ENCODE measurements at regions not wholly inside any gene's neighbourhood (a gene's known extent, or its start where the extent isn't known, plus 50 kb on each side); places are given as distances from the start of the nearest gene placed in this dataset. TPM values are rescaled to one million over a fixed set of nuclear protein-coding genes. Genes with fewer than 3 reads are reported as not detected.

GRCh38 chr1:232105561-232105960 lies 479.0 kb downstream of the DISC1 start:
- no peaks in the 10 kb centered on the region for H3K27me3 ChIP-seq
- no peak for DNase-seq
- no peaks in the 10 kb centered on the region for H3K9me3 ChIP-seq
- H3K27ac ChIP-seq, result no peak overlapping the region
- peaks cover 0 to 6% of the 10 kb centered on the region in 2 donors for H3K4me1 ChIP-seq
- 52 to 60% methylated on average over 7 of the region's 7 CpGs for WGBS, 2 donors
- H3K4me3 ChIP-seq (replicated peaks in 1 of 3), result no peak overlapping the region
- TF ChIP-seq POLR2A (IDR thresholded peaks at IDR 0.05), result no peak
- no peak for TF ChIP-seq CTCF (IDR thresholded peaks at IDR 0.05)
- no peaks in the 10 kb centered on the region for H3K36me3 ChIP-seq
- intact Hi-C loops (cut with DNase I), result no loop called here

GRCh38 chr1:232101231-232101630 lies 474.6 kb downstream of the DISC1 start:
- 88 to 94% methylated on average over 1 of the region's 1 CpG for WGBS, 2 donors
- no peak overlapping the region for H3K27ac ChIP-seq
- no peak for DNase-seq
- H3K9me3 ChIP-seq, result no peaks in the 10 kb centered on the region
- intact Hi-C loops (cut with DNase I), result no loop called here
- no peaks in the 10 kb centered on the region for H3K27me3 ChIP-seq
- no peaks in the 10 kb centered on the region for H3K36me3 ChIP-seq
- TF ChIP-seq POLR2A (IDR thresholded peaks at IDR 0.05) (no peak), CTCF (IDR thresholded peaks at IDR 0.05) (no peak)
- H3K4me3 ChIP-seq (replicated peaks in 1 of 3), result no peak overlapping the region
- peaks cover 0 to 6% of the 10 kb centered on the region in 2 donors for H3K4me1 ChIP-seq

- TF ChIP-seq POLR2A (IDR thresholded peaks at IDR 0.05) (no peak), CTCF (IDR thresholded peaks at IDR 0.05) (no peak)
- Histone ChIP-seq H3K36me3 (no peaks in the 10 kb centered on the region), H3K4me1 (no peaks in the 10 kb centered on the region), H3K27ac (no peak overlapping the region), H3K27me3 (no peaks in the 10 kb centered on the region), H3K4me3 (replicated peaks in 1 of 3) (no peak overlapping the region), H3K9me3 (no peaks in the 10 kb centered on the region)
- DNase-seq, result no peak
- WGBS, 2 donors, result 90 to 92% methylated on average over 3 of the region's 3 CpGs
- intact Hi-C loops (cut with DNase I), result no loop called here
Observed at GRCh38 chr1:232096751-232097150, 470.2 kb downstream of the DISC1 start.

Small RNA genes lying in the stretch of these regions (small RNA-seq; reads per million reads assigned to genes)
- gene BX323014.1 (not detected), gene RN7SL299P (not detected)
